Memory B cell (primary cell): ENCODE measurements at regions not wholly inside any gene's neighbourhood (a gene's known extent, or its start where the extent isn't known, plus 50 kb on each side); places are given as distances from the start of the nearest gene placed in this dataset.

Source experiments
- ATAC-seq: fragments of 150-1000 bp; cut with Tn5 transposase; 2 replicates; pipeline ENCODE4 v1.10.0; 2021; ENCODE audit warnings: low read depth, mild to moderate bottlenecking, moderate library complexity
- DNase-seq, 2 donors: peaks; one replicate each; pipeline ENCODE4 v3.0.0; 2022; ENCODE audit warnings: low spot score in 2 of 2
- H3K27ac Mint-ChIP-seq: one replicate; pipeline ENCODE4 v1.8.0; 2022; ENCODE audit warnings: mild to moderate bottlenecking, moderate library complexity, mixed read lengths
- H3K27me3 Mint-ChIP-seq: one replicate; pipeline ENCODE4 v1.8.0; 2022; ENCODE audit warnings: mixed read lengths
- H3K36me3 Mint-ChIP-seq: one replicate; pipeline ENCODE4 v1.8.0; 2022; ENCODE audit warnings: mild to moderate bottlenecking, mixed read lengths
- H3K4me1 Mint-ChIP-seq: one replicate; pipeline ENCODE4 v1.8.0; 2022; ENCODE audit warnings: mixed read lengths
- H3K4me3 Mint-ChIP-seq: one replicate; pipeline ENCODE4 v1.8.0; 2022; ENCODE audit warnings: mild to moderate bottlenecking, moderate library complexity, mixed read lengths
- H3K9me3 Mint-ChIP-seq: one replicate; pipeline ENCODE4 v1.8.0; 2022; ENCODE audit warnings: mixed read lengths

DNA sequence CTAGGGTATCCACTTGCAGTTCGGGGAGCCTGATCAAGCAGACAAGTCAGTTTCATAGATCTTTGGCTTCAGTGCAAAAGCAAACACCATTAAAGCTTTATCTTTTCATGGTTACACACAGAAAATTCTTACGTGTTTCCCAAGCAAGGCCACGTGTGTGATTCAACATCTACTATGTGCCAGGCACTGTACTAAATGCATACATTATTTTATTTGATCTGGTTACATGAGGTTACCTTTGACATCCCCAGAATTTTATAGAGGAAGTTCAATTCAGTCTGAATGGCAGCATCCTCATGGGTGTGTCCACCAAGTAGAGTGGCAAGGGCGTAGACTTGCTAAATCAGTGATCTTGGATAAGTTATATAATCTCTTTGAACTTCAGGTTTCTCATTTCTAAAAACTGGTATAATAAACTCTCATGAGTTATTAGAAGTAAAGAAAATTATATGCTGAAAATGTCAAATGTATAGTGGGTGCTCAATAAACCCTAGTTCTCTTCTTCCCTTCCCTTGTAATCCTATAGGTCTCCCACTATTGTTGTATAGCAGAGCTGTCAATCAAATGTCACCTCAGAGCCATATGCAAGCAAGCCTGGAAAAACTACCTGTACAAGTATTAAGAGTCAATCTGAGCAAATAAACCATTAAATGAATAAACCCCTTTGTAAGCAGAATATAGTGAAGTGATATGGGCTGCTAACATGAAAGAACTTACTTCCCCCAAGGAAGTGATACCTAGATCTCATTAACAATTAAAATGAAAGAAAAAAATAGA lies 50.3 kb upstream of the TMX1 start:
- no peaks in the 10 kb centered on the region for H3K36me3 Mint-ChIP-seq
- DNase-seq: no peak
- peaks cover 2% of the 10 kb centered on the region for H3K9me3 Mint-ChIP-seq
- peaks cover 5% of the 10 kb centered on the region for H3K4me1 Mint-ChIP-seq
- no peaks in the 10 kb centered on the region for H3K27me3 Mint-ChIP-seq
- H3K4me3 Mint-ChIP-seq: no peak overlapping the region
- H3K27ac Mint-ChIP-seq: no peak overlapping the region
- ATAC-seq: no peak
